CD14-positive monocyte (primary cell): ENCODE measurements at regions not wholly inside any gene's neighbourhood (a gene's known extent, or its start where the extent isn't known, plus 50 kb on each side); places are given as distances from the start of the nearest gene placed in this dataset.

Source experiments
- DNase-seq, 3 donors: peaks; one replicate each; pipeline ENCODE4 v3.0.0-alpha.2; 2011 to 2022
- H2AFZ ChIP-seq: 2 replicates; pipeline ENCODE4 v1.6.0; 2012; ENCODE audit warnings: mild to moderate bottlenecking, low read depth, low read length, inconsistent platforms; ENCODE audit not compliant: insufficient read depth, poor library complexity, severe bottlenecking
- H3K27ac ChIP-seq, 2 donors: 1 replicate in 1 of 2; 2 replicates in 1 of 2; pipeline ENCODE4 v1.5.1; 2012 to 2013; ENCODE audit warnings: low read length in 2 of 2, control low read depth in 1 of 2, inconsistent platforms in 1 of 2, low read depth in 1 of 2, mild to moderate bottlenecking in 1 of 2
- H3K27me3 ChIP-seq, 2 donors: one replicate each; pipeline versions ENCODE4 v1.6.0 to v1.6.1; 2011 to 2013; ENCODE audit warnings: low read length in 2 of 2; ENCODE audit not compliant: control insufficient read depth in 2 of 2, insufficient read depth in 2 of 2
- H3K36me3 ChIP-seq, 2 donors: replicated peaks in 1 of 2; 1 replicate in 1 of 2; 2 replicates in 1 of 2; pipeline versions ENCODE4 v1.5.1 to v1.6.1; 2012 to 2013; ENCODE audit warnings: low read length in 2 of 2, control low read depth in 1 of 2, inconsistent platforms in 1 of 2, mild to moderate bottlenecking in 1 of 2; ENCODE audit not compliant: insufficient read depth in 2 of 2, control insufficient read depth in 1 of 2
- H3K4me1 ChIP-seq, 2 donors: 1 replicate in 1 of 2; 2 replicates in 1 of 2; pipeline versions ENCODE4 v1.5.1 to v1.6.1; 2012 to 2013; ENCODE audit warnings: low read length in 2 of 2, control low read depth in 1 of 2, inconsistent platforms in 1 of 2, mild to moderate bottlenecking in 1 of 2, moderate library complexity in 1 of 2; ENCODE audit not compliant: insufficient read depth in 2 of 2, control insufficient read depth in 1 of 2
- H3K4me2 ChIP-seq: replicated peaks from 2 replicates; pipeline ENCODE3; 2012; ENCODE audit warnings: low read length, moderate library complexity, mild to moderate bottlenecking; ENCODE audit not compliant: poor library complexity, severe bottlenecking; ENCODE audit errors: extremely low read depth
- H3K4me3 ChIP-seq, 3 experiments: fragments of 200-600 bp in 1 of 3; sonication (generic) in 1 of 3; replicated peaks in 1 of 3; 1 replicate in 2 of 3; 2 replicates in 1 of 3; pipeline ENCODE4 v1.5.1; 2011 to 2013; ENCODE audit warnings: low read length in 3 of 3, mild to moderate bottlenecking in 3 of 3, control low read depth in 2 of 3, low read depth in 2 of 3, inconsistent platforms in 1 of 3, moderate library complexity in 1 of 3
- H3K79me2 ChIP-seq: 2 replicates; pipeline ENCODE4 v1.6.0; 2012; ENCODE audit warnings: mild to moderate bottlenecking, control low read depth, inconsistent platforms, low read length, moderate library complexity; ENCODE audit not compliant: insufficient read depth
- H3K9ac ChIP-seq: 2 replicates; pipeline ENCODE4 v1.6.0; 2017; ENCODE audit warnings: low read length, mild to moderate bottlenecking; ENCODE audit not compliant: insufficient read depth, poor library complexity, severe bottlenecking
- H3K9me3 ChIP-seq, 2 donors: replicated peaks in 1 of 2; 1 replicate in 1 of 2; 2 replicates in 1 of 2; pipeline versions ENCODE4 v1.5.1 to v1.6.1; 2012 to 2013; ENCODE audit warnings: low read length in 2 of 2, control low read depth in 1 of 2; ENCODE audit not compliant: control insufficient read depth in 1 of 2, insufficient read depth in 1 of 2
- H4K20me1 ChIP-seq: 2 replicates; pipeline ENCODE4 v1.6.0; 2012; ENCODE audit warnings: mild to moderate bottlenecking, low read length, control low read depth, moderate library complexity; ENCODE audit not compliant: insufficient read depth
- H3K27ac Mint-ChIP-seq, 7 donors: one replicate each; pipeline ENCODE4 v1.8.0; 2020; ENCODE audit warnings: mild to moderate bottlenecking in 7 of 7, mixed read lengths in 7 of 7, moderate library complexity in 6 of 7, inconsistent platforms in 2 of 7
- H3K27me3 Mint-ChIP-seq, 3 donors: one replicate each; pipeline ENCODE4 v1.8.0; 2021 to 2022; ENCODE audit warnings: low read depth in 3 of 3, mild to moderate bottlenecking in 3 of 3, mixed read lengths in 3 of 3, moderate library complexity in 3 of 3, inconsistent platforms in 1 of 3
- H3K36me3 Mint-ChIP-seq, 2 donors: one replicate each; pipeline ENCODE4 v1.8.0; 2020; ENCODE audit warnings: mixed read lengths in 2 of 2, inconsistent platforms in 1 of 2, mild to moderate bottlenecking in 1 of 2
- H3K4me1 Mint-ChIP-seq: one replicate; pipeline ENCODE4 v1.8.0; 2020; ENCODE audit warnings: mild to moderate bottlenecking, mixed read lengths
- H3K4me3 Mint-ChIP-seq, 2 donors: one replicate each; pipeline ENCODE4 v1.8.0; 2020; ENCODE audit warnings: mild to moderate bottlenecking in 2 of 2, mixed read lengths in 2 of 2, moderate library complexity in 1 of 2
- H3K9me3 Mint-ChIP-seq, 7 donors: one replicate each; pipeline ENCODE4 v1.8.0; 2020 to 2022; ENCODE audit warnings: mixed read lengths in 7 of 7, mild to moderate bottlenecking in 6 of 7, moderate library complexity in 6 of 7, inconsistent platforms in 2 of 7
- CTCF ChIP-seq: fragments of 200-600 bp; IDR thresholded peaks from one replicate; pipeline ENCODE4 v1.8.0; 2022; ENCODE audit warnings: antibody characterized with exemption, mild to moderate bottlenecking
- WGBS: methylation state at CpG from one replicate; pipeline ENCODE4 v1.1.5; 2013; ENCODE audit warnings: missing lambda C conversion rate; ENCODE audit not compliant: insufficient coverage; 5-methylcytosine and 5-hydroxymethylcytosine counted together
- intact Hi-C, 2 donors: fragments of 100-400 bp; cut with micrococcal nuclease; formaldehyde crosslinking; loops; one replicate each; pipeline versions ENCODE4 v1.15.0 to v1.15.1; 2023

GRCh38 chr4:13857397-13857796, 229.9 kb upstream of the BOD1L1 start:
- no peak for DNase-seq
- no peaks in the 10 kb centered on the region for H3K27me3 ChIP-seq
- H3K27ac ChIP-seq: no peak overlapping the region
- H4K20me1 ChIP-seq: no peaks in the 10 kb centered on the region
- peaks cover 0 to under 1% (median 0%) of the 10 kb centered on the region in 3 donors for H3K27me3 Mint-ChIP-seq
- no peaks in the 10 kb centered on the region for H3K36me3 ChIP-seq
- H3K79me2 ChIP-seq: no peaks in the 10 kb centered on the region
- peaks cover 0 to 7% (median 2%) of the 10 kb centered on the region in 7 donors for H3K9me3 Mint-ChIP-seq
- no peak overlapping the region for H3K9ac ChIP-seq
- H3K4me1 ChIP-seq: no peaks in the 10 kb centered on the region
- no peak overlapping the region for H3K4me2 ChIP-seq
- no peak overlapping the region for H3K4me3 ChIP-seq
- TF ChIP-seq CTCF: no peak
- no peaks in the 10 kb centered on the region for H3K4me1 Mint-ChIP-seq
- H3K9me3 ChIP-seq: peaks cover 0 to 3% of the 10 kb centered on the region in 2 donors
- no peak overlapping the region for H3K27ac Mint-ChIP-seq
- H2AFZ ChIP-seq: no peak overlapping the region
- H3K4me3 Mint-ChIP-seq: no peak overlapping the region
- H3K36me3 Mint-ChIP-seq: no peaks in the 10 kb centered on the region
- intact Hi-C loops: no loop called here
- no CpG with 5 or more reads among the region's 2 CpGs for WGBS

- H3K27me3 Mint-ChIP-seq: no peaks in the 10 kb centered on the region
- Histone ChIP-seq H3K79me2 (no peaks in the 10 kb centered on the region), H3K27ac (no peak overlapping the region), H3K4me3 (no peak overlapping the region), H3K36me3 (no peaks in the 10 kb centered on the region), H3K4me1 (no peaks in the 10 kb centered on the region), H2AFZ (no peak overlapping the region), H3K27me3 (no peaks in the 10 kb centered on the region), H3K4me2 (no peak overlapping the region), H3K9me3 (peaks cover 0 to 3% of the 10 kb centered on the region in 2 donors), H3K9ac (no peak overlapping the region), H4K20me1 (no peaks in the 10 kb centered on the region)
- H3K36me3 Mint-ChIP-seq: no peaks in the 10 kb centered on the region
- H3K4me1 Mint-ChIP-seq: no peaks in the 10 kb centered on the region
- H3K9me3 Mint-ChIP-seq: peaks cover 0 to 11% (median 6%) of the 10 kb centered on the region in 7 donors
- no peak overlapping the region for H3K27ac Mint-ChIP-seq
- DNase-seq: no peak
- TF ChIP-seq CTCF: no peak
- intact Hi-C loops: no loop called here
- H3K4me3 Mint-ChIP-seq: no peak overlapping the region
These were observed 230.3 kb upstream of the BOD1L1 start for GRCh38 chr4:13857800-13858199.
